Hindlimb muscle (tissue), 1 donor: ENCODE measurements at regions not wholly inside any gene's neighbourhood (a gene's known extent, or its start where the extent isn't known, plus 50 kb on each side); places are given as distances from the start of the nearest gene placed in this dataset.

ENCODE experiments used
- DNase-seq: peaks from one replicate; pipeline ENCODE4 v3.0.0-alpha.2; 2013

GRCh38 chr10:36358736-36359135 lies 716.6 kb upstream of the FZD8 start:
- DNase-seq: no peak

GRCh38 chr10:36354633-36355032 lies 712.5 kb upstream of the FZD8 start:
- DNase-seq: no peak

GRCh38 chr10:36351159-36351558 lies 709.1 kb upstream of the FZD8 start:
- DNase-seq: no peak

- no peak for DNase-seq
Measured at GRCh38 chr10:36349445-36350078, 707.5 kb upstream of the FZD8 start.

- DNase-seq: peak; percentile 21
Measured at GRCh38 chr10:36345807-36346206, 703.7 kb upstream of the FZD8 start.

GRCh38 chr10:36345175-36345533 lies 703.1 kb upstream of the FZD8 start:
- no peak for DNase-seq

- no peak for DNase-seq
Measured at GRCh38 chr10:36344240-36345174, 702.4 kb upstream of the FZD8 start.

GRCh38 chr10:36342781-36343180 lies 700.7 kb upstream of the FZD8 start:
- DNase-seq: no peak

- no peak for DNase-seq
Measured at GRCh38 chr10:36341471-36341870, 699.4 kb upstream of the FZD8 start.

GRCh38 chr10:36336315-36336714 lies 694.2 kb upstream of the FZD8 start:
- DNase-seq: no peak

GRCh38 chr10:36333446-36333845 lies 691.4 kb upstream of the FZD8 start:
- no peak for DNase-seq

- no peak for DNase-seq
Measured at GRCh38 chr10:36332926-36333325, 690.8 kb upstream of the FZD8 start.

- DNase-seq: no peak
Measured at GRCh38 chr10:36331121-36331520, 689.0 kb upstream of the FZD8 start.

- no peak for DNase-seq
Measured at GRCh38 chr10:36325815-36326214, 683.7 kb upstream of the FZD8 start.

- no peak for DNase-seq
Measured at GRCh38 chr10:36324831-36325230, 682.7 kb upstream of the FZD8 start.

GRCh38 chr10:36313142-36313541 lies 671.0 kb upstream of the FZD8 start:
- no peak for DNase-seq

GRCh38 chr10:36303896-36304295 lies 661.8 kb upstream of the FZD8 start:
- DNase-seq: no peak

GRCh38 chr10:36302086-36302485 lies 660.0 kb upstream of the FZD8 start:
- DNase-seq: no peak

- DNase-seq: no peak
Measured at GRCh38 chr10:36301539-36301938, 659.4 kb upstream of the FZD8 start.

GRCh38 chr10:36301139-36301538 lies 659.0 kb upstream of the FZD8 start:
- DNase-seq: no peak

GRCh38 chr10:36283827-36284226 lies 641.7 kb upstream of the FZD8 start:
- no peak for DNase-seq

GRCh38 chr10:36281831-36282331 lies 639.8 kb upstream of the FZD8 start:
- no peak for DNase-seq

GRCh38 chr10:36280890-36281499 lies 638.9 kb upstream of the FZD8 start:
- no peak for DNase-seq
